Neural crest cell (in vitro differentiated cells): ENCODE measurements at regions not wholly inside any gene's neighbourhood (a gene's known extent, or its start where the extent isn't known, plus 50 kb on each side); places are given as distances from the start of the nearest gene placed in this dataset.
"Not testable (repeated sequence)": the region's sequence is repeated elsewhere in the genome, so short reads cannot be mapped to it uniquely, and the experiment has no call there.

Source experiments
- DNase-seq: peaks from one replicate; pipeline ENCODE4 v3.0.0; 2021; ENCODE audit warnings: low read depth, mixed read lengths, low spot score
- H3K27ac Mint-ChIP-seq: one replicate; pipeline ENCODE4 v1.8.0; 2021; ENCODE audit warnings: mild to moderate bottlenecking, mixed read lengths; ENCODE audit not compliant: unreplicated experiment
- H3K27me3 Mint-ChIP-seq: 2 replicates; pipeline ENCODE4 v1.8.0; 2021; ENCODE audit warnings: low read depth, mild to moderate bottlenecking, mixed read lengths
- H3K36me3 Mint-ChIP-seq: 2 replicates; pipeline ENCODE4 v1.8.0; 2021; ENCODE audit warnings: low read depth, mild to moderate bottlenecking, mixed read lengths
- H3K4me1 Mint-ChIP-seq: 2 replicates; pipeline ENCODE4 v1.8.0; 2021; ENCODE audit warnings: mixed read lengths
- H3K4me3 Mint-ChIP-seq: one replicate; pipeline ENCODE4 v1.8.0; 2021; ENCODE audit warnings: mild to moderate bottlenecking, mixed read lengths
- H3K9me3 Mint-ChIP-seq: 2 replicates; pipeline ENCODE4 v1.8.0; 2021; ENCODE audit warnings: mixed read lengths
- CTCF ChIP-seq: fragments of 200-600 bp; sonication (generic); conservative IDR thresholded peaks from 2 replicates; pipeline ENCODE4 v1.5.0; 2021; ENCODE audit warnings: antibody characterized with exemption, mild to moderate bottlenecking

- TF ChIP-seq CTCF: no peak
- Mint-ChIP-seq H3K4me1 (no peaks in the 10 kb centered on the region), H3K27me3 (no peaks in the 10 kb centered on the region), H3K9me3 (no peaks in the 10 kb centered on the region), H3K36me3 (no peaks in the 10 kb centered on the region), H3K27ac (no peak overlapping the region), H3K4me3 (no peak overlapping the region)
- DNase-seq: no peak
Observed at GRCh38 chr9:32172256-32172655, 212.2 kb upstream of the ACO1 start.

DNA sequence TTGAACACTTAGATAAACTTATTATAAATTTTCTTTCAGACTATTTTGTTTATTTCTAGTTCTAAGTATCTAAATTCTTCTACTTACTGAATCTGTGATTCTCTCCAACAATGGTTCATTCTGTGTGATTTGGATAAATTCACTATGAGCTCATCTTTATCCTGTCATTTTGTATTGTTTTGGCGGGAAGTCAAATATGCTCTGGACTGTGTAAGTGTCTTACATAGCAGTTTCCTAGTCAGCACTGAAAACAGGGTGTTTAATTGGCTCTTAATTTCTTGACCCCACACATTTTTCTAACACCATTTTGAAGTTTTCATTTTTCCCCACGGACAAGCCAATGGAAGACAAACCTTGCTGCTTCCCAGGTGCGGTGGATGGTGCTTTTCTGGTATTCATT is 207.0 kb upstream of the ACO1 start:
- Mint-ChIP-seq H3K27ac (no peak overlapping the region), H3K27me3 (no peaks in the 10 kb centered on the region), H3K4me3 (no peak overlapping the region), H3K36me3 (no peaks in the 10 kb centered on the region), H3K9me3 (no peaks in the 10 kb centered on the region), H3K4me1 (no peaks in the 10 kb centered on the region)
- no peak for DNase-seq
- TF ChIP-seq CTCF: no peak

- no peaks in the 10 kb centered on the region for H3K4me1 Mint-ChIP-seq
- no peak for DNase-seq
- H3K9me3 Mint-ChIP-seq: no peaks in the 10 kb centered on the region
- no peaks in the 10 kb centered on the region for H3K36me3 Mint-ChIP-seq
- H3K4me3 Mint-ChIP-seq: no peak overlapping the region
- no peak for TF ChIP-seq CTCF
- H3K27me3 Mint-ChIP-seq: no peaks in the 10 kb centered on the region
- H3K27ac Mint-ChIP-seq: no peak overlapping the region
Observed at GRCh38 chr9:32180597-32180996, 203.8 kb upstream of the ACO1 start.

DNA sequence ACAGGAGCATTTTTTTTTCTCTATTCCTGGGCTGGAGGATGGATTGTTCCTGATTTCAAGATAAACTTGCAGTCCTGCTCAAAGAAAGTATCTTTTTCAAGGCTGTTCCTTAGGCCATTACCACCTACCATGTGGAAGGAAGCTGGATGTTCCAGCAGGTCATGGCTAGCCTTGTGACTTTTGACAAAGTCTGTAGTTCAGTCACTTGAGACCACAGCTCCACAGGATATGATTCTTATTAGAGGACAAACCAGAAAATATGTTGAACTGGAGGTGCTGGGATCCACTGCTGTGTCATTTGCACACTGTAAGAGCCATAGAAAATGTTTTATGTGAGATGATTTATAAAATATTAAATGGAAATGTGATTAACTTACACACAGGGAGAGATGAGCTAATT is 184.2 kb upstream of the ACO1 start:
- no peaks in the 10 kb centered on the region for H3K27me3 Mint-ChIP-seq
- H3K9me3 Mint-ChIP-seq: peaks cover 3% of the 10 kb centered on the region
- DNase-seq: no peak
- TF ChIP-seq CTCF: no peak
- no peaks in the 10 kb centered on the region for H3K36me3 Mint-ChIP-seq
- no peak overlapping the region for H3K4me3 Mint-ChIP-seq
- no peaks in the 10 kb centered on the region for H3K4me1 Mint-ChIP-seq
- H3K27ac Mint-ChIP-seq: no peak overlapping the region

DNA sequence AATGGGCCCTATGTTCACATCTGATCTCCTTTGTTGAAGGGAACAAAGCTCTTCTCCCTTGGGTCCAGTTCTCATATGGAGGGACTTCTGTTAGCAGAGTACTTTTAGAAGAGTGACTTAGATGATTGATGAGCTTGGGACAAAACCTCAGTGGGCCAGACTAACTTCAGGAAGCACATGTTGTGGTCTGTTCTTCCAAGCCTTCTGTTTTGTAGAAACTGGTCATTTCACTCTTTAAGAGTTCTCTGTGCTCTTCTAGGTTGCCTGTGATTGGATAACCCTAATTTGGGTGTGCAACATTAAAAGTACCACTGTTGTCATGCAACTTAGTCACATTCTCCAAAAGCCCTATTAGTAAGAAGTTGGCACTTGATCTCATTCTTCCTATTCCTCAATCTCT is 183.5 kb upstream of the ACO1 start:
- Mint-ChIP-seq H3K4me3 (no peak overlapping the region), H3K4me1 (no peaks in the 10 kb centered on the region), H3K9me3 (no peaks in the 10 kb centered on the region), H3K27me3 (no peaks in the 10 kb centered on the region), H3K36me3 (no peaks in the 10 kb centered on the region), H3K27ac (no peak overlapping the region)
- no peak for DNase-seq
- no peak for TF ChIP-seq CTCF

- not testable (repeated sequence) for DNase-seq, H3K36me3 Mint-ChIP-seq, H3K27me3 Mint-ChIP-seq, H3K4me1 Mint-ChIP-seq, H3K27ac Mint-ChIP-seq, H3K9me3 Mint-ChIP-seq, H3K4me3 Mint-ChIP-seq
Observed at GRCh38 chr9:32209164-32209563, 175.3 kb upstream of the ACO1 start.
